GM12878 (cell line): ENCODE measurements at regions not wholly inside any gene's neighbourhood (a gene's known extent, or its start where the extent isn't known, plus 50 kb on each side); places are given as distances from the start of the nearest gene placed in this dataset.

Source experiments
- CEBPB ChIP-seq, 2 experiments: fragments of 150-350 bp in 1 of 2; IDR thresholded peaks; 2 replicates each; pipeline ENCODE4 v1.6.1; 2012 to 2014; ENCODE audit warnings: low read depth in 2 of 2, low read length in 2 of 2, borderline replicate concordance in 1 of 2, inconsistent platforms in 1 of 2
- HDAC6 ChIP-seq: fragments of 200-600 bp; sonication (generic); IDR thresholded peaks from one replicate; pipeline ENCODE4 v1.8.0; 2017; ENCODE audit warnings: antibody characterized with exemption; ENCODE audit not compliant: unreplicated experiment
- MEF2B ChIP-seq: fragments of 450-650 bp; IDR thresholded peaks from 2 replicates; pipeline ENCODE4 v1.6.1; 2018; ENCODE audit warnings: mild to moderate bottlenecking, moderate library complexity; ENCODE audit not compliant: partially characterized antibody, poor library complexity, severe bottlenecking
- PAX5 ChIP-seq: IDR thresholded peaks from 2 replicates; pipeline ENCODE4 v1.6.1; 2011; ENCODE audit warnings: low read depth, low read length, borderline replicate concordance
- PAX8 ChIP-seq: fragments of 450-650 bp; IDR thresholded peaks from 2 replicates; pipeline ENCODE4 v1.6.1; 2017; ENCODE audit warnings: mild to moderate bottlenecking, moderate library complexity
- POLR2AphosphoS2 ChIP-seq: IDR thresholded peaks from 2 replicates; pipeline ENCODE4 v1.6.1; 2011; ENCODE audit warnings: low read depth, mild to moderate bottlenecking, low read length, improper control_type of control experiment, moderate library complexity
- SMARCA5 ChIP-seq: fragments of 450-650 bp; IDR thresholded peaks from 2 replicates; pipeline ENCODE4 v1.6.1; 2017; ENCODE audit warnings: mild to moderate bottlenecking
- SRF ChIP-seq, 2 experiments: IDR thresholded peaks; 2 replicates each; pipeline ENCODE4 v1.6.1; 2011; ENCODE audit warnings: low read depth in 2 of 2, low read length in 2 of 2, mild to moderate bottlenecking in 1 of 2, moderate library complexity in 1 of 2
- ZNF384 ChIP-seq: IDR thresholded peaks from 2 replicates; pipeline ENCODE4 v1.6.1; 2012; ENCODE audit warnings: low read depth, mild to moderate bottlenecking, low read length, improper control_type of control experiment, borderline replicate concordance
- TF ChIP-seq, protein P1 (sequence below): fragments of 150-350 bp; IDR thresholded peaks from 2 replicates; pipeline ENCODE4 v1.6.1; 2014; ENCODE audit warnings: mild to moderate bottlenecking, low read depth, low read length
- TF ChIP-seq, protein P2 (sequence below): fragments of 450-650 bp; IDR thresholded peaks from 2 replicates; pipeline ENCODE4 v1.6.1; 2017; ENCODE audit warnings: mild to moderate bottlenecking, low read depth, inconsistent platforms; ENCODE audit not compliant: poor library complexity, severe bottlenecking
- TF ChIP-seq, protein P3 (sequence below): fragments of 450-650 bp; IDR thresholded peaks from 2 replicates; pipeline ENCODE4 v1.6.1; 2014; ENCODE audit warnings: mild to moderate bottlenecking
- TF ChIP-seq, protein P4 (sequence below): fragments of 450-650 bp; IDR thresholded peaks from 2 replicates; pipeline ENCODE4 v1.6.1; 2017; ENCODE audit warnings: antibody characterized with exemption, mild to moderate bottlenecking, moderate library complexity

DNA sequence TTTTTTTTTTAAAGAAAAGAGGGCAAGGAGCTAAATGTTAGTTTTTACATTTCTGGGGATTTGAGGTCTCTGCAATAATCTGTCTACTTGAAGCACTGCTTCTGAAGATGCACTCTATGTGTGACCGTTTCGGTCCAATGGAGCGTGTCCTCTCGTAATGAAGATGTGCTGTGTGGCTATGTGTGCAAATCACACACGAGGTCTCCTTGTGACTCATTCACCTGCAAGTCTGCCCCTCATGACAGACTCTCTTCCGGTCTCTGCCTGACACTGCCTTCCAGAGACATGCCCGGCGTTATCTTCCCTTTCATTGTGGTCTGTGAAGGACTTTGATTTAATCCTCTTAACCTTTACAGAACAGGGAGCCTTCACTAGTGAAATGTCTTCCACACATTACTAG lies 84.3 kb downstream of the TRAM1L1 start (continued):
- TF ChIP-seq, protein P1, sequence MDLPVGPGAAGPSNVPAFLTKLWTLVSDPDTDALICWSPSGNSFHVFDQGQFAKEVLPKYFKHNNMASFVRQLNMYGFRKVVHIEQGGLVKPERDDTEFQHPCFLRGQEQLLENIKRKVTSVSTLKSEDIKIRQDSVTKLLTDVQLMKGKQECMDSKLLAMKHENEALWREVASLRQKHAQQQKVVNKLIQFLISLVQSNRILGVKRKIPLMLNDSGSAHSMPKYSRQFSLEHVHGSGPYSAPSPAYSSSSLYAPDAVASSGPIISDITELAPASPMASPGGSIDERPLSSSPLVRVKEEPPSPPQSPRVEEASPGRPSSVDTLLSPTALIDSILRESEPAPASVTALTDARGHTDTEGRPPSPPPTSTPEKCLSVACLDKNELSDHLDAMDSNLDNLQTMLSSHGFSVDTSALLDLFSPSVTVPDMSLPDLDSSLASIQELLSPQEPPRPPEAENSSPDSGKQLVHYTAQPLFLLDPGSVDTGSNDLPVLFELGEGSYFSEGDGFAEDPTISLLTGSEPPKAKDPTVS = no peak
- TF ChIP-seq, protein P2, sequence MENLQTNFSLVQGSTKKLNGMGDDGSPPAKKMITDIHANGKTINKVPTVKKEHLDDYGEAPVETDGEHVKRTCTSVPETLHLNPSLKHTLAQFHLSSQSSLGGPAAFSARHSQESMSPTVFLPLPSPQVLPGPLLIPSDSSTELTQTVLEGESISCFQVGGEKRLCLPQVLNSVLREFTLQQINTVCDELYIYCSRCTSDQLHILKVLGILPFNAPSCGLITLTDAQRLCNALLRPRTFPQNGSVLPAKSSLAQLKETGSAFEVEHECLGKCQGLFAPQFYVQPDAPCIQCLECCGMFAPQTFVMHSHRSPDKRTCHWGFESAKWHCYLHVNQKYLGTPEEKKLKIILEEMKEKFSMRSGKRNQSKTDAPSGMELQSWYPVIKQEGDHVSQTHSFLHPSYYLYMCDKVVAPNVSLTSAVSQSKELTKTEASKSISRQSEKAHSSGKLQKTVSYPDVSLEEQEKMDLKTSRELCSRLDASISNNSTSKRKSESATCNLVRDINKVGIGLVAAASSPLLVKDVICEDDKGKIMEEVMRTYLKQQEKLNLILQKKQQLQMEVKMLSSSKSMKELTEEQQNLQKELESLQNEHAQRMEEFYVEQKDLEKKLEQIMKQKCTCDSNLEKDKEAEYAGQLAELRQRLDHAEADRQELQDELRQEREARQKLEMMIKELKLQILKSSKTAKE = peak; percentile 38
- TF ChIP-seq SMARCA5 = no peak
- no peak for TF ChIP-seq CEBPB (IDR thresholded peaks at IDR 0.05; ENCODE audit: borderline replicate concordance in 1 of 2, low read depth in 2 of 2, low read length in 2 of 2)
- no peak for TF ChIP-seq POLR2AphosphoS2
- peak; percentile 99 for TF ChIP-seq PAX8
- TF ChIP-seq, protein P3, sequence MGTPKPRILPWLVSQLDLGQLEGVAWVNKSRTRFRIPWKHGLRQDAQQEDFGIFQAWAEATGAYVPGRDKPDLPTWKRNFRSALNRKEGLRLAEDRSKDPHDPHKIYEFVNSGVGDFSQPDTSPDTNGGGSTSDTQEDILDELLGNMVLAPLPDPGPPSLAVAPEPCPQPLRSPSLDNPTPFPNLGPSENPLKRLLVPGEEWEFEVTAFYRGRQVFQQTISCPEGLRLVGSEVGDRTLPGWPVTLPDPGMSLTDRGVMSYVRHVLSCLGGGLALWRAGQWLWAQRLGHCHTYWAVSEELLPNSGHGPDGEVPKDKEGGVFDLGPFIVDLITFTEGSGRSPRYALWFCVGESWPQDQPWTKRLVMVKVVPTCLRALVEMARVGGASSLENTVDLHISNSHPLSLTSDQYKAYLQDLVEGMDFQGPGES = no peak
- no peak for TF ChIP-seq HDAC6
- no peak for TF ChIP-seq SRF (IDR thresholded peaks at IDR 0.05; ENCODE audit: low read depth in 2 of 2, low read length in 2 of 2)
- TF ChIP-seq MEF2B = no peak
- peak; percentile 76 for TF ChIP-seq PAX5
- TF ChIP-seq ZNF384 = no peak
- TF ChIP-seq, protein P4, sequence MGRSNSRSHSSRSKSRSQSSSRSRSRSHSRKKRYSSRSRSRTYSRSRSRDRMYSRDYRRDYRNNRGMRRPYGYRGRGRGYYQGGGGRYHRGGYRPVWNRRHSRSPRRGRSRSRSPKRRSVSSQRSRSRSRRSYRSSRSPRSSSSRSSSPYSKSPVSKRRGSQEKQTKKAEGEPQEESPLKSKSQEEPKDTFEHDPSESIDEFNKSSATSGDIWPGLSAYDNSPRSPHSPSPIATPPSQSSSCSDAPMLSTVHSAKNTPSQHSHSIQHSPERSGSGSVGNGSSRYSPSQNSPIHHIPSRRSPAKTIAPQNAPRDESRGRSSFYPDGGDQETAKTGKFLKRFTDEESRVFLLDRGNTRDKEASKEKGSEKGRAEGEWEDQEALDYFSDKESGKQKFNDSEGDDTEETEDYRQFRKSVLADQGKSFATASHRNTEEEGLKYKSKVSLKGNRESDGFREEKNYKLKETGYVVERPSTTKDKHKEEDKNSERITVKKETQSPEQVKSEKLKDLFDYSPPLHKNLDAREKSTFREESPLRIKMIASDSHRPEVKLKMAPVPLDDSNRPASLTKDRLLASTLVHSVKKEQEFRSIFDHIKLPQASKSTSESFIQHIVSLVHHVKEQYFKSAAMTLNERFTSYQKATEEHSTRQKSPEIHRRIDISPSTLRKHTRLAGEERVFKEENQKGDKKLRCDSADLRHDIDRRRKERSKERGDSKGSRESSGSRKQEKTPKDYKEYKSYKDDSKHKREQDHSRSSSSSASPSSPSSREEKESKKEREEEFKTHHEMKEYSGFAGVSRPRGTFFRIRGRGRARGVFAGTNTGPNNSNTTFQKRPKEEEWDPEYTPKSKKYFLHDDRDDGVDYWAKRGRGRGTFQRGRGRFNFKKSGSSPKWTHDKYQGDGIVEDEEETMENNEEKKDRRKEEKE = no peak
- TF ChIP-seq, all 136 proteins: peak for 11
